ENCODE measurements at regions not wholly inside any gene's neighbourhood (a gene's known extent, or its start where the extent isn't known, plus 50 kb on each side); places are given as distances from the start of the nearest gene placed in this dataset.

DNA sequence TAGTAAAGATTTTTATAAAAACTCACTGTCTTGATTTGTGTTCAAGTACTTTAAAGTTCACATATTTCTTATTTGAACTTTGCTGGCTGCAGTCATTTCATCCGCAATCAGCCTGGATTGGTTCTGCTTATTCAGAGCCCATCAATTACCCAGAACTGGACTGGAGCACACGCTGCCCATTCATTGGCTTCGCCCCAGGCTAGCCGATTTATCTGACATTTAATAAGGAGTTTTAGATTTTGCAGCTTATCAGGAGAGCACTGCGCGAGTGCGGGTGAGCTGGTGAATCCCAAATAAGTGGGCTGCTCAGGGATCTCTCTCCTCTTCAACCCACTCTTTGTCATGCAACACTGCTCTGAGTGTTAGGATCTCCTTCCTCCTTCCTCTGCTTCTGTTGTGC, 166.0 kb upstream of the GPR26 start:
- H3K27ac ChIP-seq: no peak overlapping the region
- no peak for DNase-seq (ENCODE audit: low spot score)
- ChIA-PET POLR2A (ENCODE audit: low non-redundant PET) (no interaction called here), CTCF (interaction anchor here (0.6 kb wide), 1 partner anchor 298 kb away, joined by 3 read pairs; no protein-coding TSS in a partner anchor)
- TF ChIP-seq, protein P1, sequence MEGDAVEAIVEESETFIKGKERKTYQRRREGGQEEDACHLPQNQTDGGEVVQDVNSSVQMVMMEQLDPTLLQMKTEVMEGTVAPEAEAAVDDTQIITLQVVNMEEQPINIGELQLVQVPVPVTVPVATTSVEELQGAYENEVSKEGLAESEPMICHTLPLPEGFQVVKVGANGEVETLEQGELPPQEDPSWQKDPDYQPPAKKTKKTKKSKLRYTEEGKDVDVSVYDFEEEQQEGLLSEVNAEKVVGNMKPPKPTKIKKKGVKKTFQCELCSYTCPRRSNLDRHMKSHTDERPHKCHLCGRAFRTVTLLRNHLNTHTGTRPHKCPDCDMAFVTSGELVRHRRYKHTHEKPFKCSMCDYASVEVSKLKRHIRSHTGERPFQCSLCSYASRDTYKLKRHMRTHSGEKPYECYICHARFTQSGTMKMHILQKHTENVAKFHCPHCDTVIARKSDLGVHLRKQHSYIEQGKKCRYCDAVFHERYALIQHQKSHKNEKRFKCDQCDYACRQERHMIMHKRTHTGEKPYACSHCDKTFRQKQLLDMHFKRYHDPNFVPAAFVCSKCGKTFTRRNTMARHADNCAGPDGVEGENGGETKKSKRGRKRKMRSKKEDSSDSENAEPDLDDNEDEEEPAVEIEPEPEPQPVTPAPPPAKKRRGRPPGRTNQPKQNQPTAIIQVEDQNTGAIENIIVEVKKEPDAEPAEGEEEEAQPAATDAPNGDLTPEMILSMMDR (conservative IDR thresholded peaks at IDR 0.05; ENCODE audit: low read depth): no peak

DNA sequence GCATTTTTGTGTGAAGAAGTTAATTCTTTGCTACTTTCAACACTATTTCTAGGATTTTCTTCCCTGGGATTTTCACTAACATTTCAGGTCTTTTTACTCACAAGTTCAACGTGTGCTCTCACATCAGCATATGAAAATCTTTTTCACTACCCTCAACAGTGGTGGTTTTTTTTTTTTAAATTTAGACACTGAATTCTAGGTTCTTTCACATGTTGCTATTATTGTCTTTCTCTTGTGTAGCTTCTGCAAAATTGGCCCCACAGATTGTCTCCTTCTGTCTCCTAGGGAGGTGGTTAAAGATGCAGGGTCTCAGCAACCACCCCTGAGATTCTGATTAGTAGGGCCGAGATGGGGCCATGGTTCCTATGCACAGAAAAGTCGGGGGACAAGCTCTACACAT, 165.0 kb upstream of the GPR26 start:
- no peak for DNase-seq (ENCODE audit: low spot score)
- TF ChIP-seq, protein P1 (conservative IDR thresholded peaks at IDR 0.05; ENCODE audit: low read depth): no peak
- CTCF ChIA-PET: interaction anchor here (0.6 kb wide), 1 partner anchor 481 kb away, joined by 3 read pairs; no protein-coding TSS in a partner anchor
- POLR2A ChIA-PET (ENCODE audit: low non-redundant PET): no interaction called here
- no peak overlapping the region for H3K27ac ChIP-seq

DNA sequence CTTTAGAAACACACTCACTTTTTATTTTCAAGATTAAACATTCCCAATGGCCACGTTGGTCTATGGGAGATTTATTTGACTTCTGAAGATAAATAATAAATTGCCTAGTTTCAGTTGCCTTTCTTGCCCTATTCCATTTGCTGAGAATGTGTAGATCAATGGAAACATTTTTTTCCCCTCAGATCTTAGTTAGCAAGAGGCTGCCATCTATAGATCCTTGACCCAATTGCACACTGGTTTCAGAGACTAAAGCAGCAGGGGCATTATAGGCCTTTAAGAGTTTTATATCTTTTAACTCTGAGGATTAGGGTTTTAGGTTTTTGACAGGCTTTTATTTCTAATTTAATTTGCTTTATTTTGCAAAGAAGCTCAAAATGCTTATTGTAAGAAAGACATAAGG, 163.2 kb upstream of the GPR26 start:
- TF ChIP-seq, protein P1 (conservative IDR thresholded peaks at IDR 0.05; ENCODE audit: low read depth): no peak
- no peak overlapping the region for H3K27ac ChIP-seq
- ChIA-PET CTCF (interaction anchor here (0.7 to 1.2 kb wide), 2 partner anchors 56 to 459 kb away, joined by 3 to 4 read pairs; no protein-coding TSS in a partner anchor), POLR2A (ENCODE audit: low non-redundant PET) (no interaction called here)
- no peak for DNase-seq (ENCODE audit: low spot score)

DNA sequence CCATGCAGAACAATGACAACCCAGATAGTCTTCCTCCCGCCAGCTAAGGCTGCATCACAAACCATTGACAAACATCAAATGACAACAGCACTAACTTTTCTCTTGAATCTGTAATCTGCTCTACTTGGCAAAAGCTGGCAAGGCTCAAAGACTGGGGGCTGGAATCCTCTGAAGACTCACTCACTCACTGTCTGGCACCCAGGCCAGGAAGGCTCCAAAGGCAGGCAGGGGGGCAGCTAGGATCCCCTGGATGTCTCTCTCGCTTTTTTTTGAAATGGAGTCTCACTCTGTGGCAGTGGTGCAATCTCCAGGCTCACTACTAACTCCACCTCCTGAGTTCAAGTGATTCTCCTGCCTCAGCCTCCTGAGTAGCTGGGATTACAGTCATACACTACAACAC, 159.7 kb upstream of the GPR26 start:
- CTCF ChIA-PET: interaction anchor here (0.6 kb wide), 1 partner anchor 57 kb away, joined by 7 read pairs; no protein-coding TSS in a partner anchor
- H3K27ac ChIP-seq: no peak overlapping the region
- no peak for DNase-seq (ENCODE audit: low spot score)
- TF ChIP-seq, protein P1 (conservative IDR thresholded peaks at IDR 0.05; ENCODE audit: low read depth): no peak
- POLR2A ChIA-PET (ENCODE audit: low non-redundant PET): no interaction called here

DNA sequence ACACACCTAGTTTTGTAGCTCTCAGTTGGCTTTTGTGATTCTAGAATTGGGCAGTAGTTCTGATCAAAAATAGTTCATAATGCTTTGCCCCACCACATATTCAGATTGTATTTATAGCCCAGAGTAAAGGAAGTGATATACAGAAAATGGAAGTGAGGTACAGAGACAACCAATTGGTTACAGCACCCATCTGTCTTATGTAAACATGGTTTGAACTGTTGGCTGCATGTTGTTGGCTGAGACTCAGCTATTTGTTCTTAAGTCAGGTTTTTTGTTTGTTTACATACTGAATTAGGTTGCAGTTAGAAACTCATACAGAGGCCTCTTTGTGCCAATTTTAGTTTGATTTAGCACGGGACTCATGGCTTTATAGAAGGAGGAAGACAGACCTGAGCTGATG, 158.9 kb upstream of the GPR26 start:
- TF ChIP-seq, protein P1 (conservative IDR thresholded peaks at IDR 0.05; ENCODE audit: low read depth): no peak
- DNase-seq (ENCODE audit: low spot score): no peak
- ChIA-PET POLR2A (ENCODE audit: low non-redundant PET) (no interaction called here), CTCF (no interaction called here)
- H3K27ac ChIP-seq: no peak overlapping the region

DNA sequence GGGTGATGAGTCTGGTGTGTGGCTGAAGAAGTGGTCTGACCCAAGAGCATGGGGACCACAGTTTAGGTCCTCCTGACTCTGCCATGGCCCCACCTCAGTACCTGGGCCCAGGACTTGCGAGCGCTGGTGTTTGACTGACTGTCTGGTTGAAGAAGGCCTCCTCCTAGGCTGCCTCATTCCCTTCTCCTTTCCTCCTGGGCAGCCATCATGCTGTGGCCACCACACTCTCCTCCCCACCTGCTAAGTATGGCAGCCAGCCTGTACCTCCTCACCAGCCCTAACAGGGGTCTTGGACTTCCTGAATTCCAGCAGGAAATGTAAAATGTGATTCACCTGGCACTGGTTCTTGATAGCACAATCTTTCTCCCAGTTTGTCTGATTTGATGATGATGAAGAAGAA, 156.8 kb upstream of the GPR26 start:
- TF ChIP-seq, protein P1 (conservative IDR thresholded peaks at IDR 0.05; ENCODE audit: low read depth): no peak
- H3K27ac ChIP-seq: no peak overlapping the region
- ChIA-PET POLR2A (ENCODE audit: low non-redundant PET) (no interaction called here), CTCF (interaction anchor here (0.6 kb wide), 1 partner anchor 11 kb away, joined by 3 read pairs; no protein-coding TSS in a partner anchor)
- DNase-seq (ENCODE audit: low spot score): no peak
